ENCODE measurements at regions not wholly inside any gene's neighbourhood (a gene's known extent, or its start where the extent isn't known, plus 50 kb on each side); places are given as distances from the start of the nearest gene placed in this dataset.

DNA sequence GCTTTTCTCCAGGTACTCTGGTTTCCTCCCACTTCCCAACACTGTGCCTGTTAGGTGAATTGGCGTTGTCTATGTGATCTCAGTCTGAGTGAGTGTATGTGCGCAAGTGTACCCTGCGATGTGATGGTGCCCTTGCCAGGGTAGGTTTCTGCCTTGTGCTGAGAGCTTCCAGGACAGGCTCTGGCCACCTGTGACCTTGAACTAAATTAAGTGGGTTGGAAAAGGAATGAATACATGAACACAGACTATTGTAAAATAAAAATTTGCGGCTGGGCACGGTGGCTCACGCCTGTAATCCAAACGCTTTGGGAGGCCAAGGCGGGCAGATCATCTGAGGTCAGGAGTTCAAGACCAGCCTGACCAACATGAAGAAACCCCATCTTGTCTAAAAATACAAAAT is 678.0 kb downstream of the DHX35 start:
- DNase-seq (ENCODE audit: low read depth in 3 of 3), result no peak

DNA sequence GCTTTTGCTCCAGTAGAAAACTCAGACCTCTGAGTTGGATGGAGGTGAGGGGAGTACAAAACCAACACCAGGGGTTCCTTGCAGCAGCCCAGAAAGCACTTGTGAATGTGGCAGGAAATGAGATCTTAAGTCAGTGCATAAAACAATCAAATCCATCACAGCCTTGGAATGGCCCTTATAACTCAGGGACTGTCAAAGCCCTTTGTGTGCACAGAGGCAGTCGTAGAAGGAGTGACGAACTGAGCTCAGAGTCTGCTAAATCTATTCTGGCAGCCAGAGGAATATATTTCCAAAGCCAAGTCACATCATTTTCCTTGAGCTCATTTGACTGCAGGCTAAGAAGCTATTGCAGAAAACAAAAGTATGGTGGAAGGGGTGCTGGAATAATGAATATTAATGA is 676.6 kb downstream of the DHX35 start:
- no peak for DNase-seq (ENCODE audit: low read depth in 3 of 3)

DNA sequence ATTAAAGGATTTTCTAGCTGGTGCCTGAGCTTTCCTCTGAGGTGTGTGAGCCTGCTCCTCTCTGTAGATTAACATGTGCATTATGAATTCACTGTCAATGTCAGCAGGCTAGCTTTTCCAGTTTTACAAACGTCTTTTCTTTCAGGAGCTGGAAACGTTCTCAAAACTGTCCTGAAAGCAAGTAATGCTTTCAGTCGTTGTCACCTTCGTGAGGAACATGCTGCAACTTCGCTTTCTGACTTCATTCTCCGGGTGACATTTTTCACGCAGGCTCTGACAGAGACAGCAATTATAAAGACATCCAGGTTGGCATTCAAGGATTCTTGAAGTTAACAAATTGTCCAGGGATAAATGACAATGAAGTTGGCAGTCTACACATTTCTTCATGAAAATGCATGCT is 671.5 kb downstream of the DHX35 start:
- DNase-seq (ENCODE audit: low read depth in 3 of 3), result no peak

GRCh38 chr20:39632757-39633156 is 670.6 kb downstream of the DHX35 start:
- no peak for DNase-seq (ENCODE audit: low read depth in 3 of 3)

GRCh38 chr20:39632176-39632575 is 670.0 kb downstream of the DHX35 start:
- no peak for DNase-seq (ENCODE audit: low read depth in 3 of 3)

DNA sequence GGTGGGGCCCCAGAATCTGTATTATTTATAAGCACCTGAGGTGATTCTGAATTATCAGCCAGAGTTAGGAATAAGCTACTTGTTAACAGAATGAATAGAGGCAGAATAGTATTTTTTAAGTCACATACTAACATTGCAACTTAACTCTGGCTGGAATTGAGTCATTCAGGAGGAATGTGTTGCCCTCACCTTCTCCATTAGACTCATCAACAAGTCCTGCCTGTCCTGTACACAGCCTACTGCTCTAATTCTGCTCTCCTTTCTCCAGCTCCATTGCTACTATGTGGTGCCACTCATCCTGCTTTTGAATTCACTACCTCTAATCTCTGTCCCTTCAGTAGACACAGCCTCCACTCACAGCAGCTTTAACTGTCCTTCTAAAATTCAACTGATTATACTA is 669.4 kb downstream of the DHX35 start:
- no peak for DNase-seq (ENCODE audit: low read depth in 3 of 3)

GRCh38 chr20:39630215-39630908 is 668.2 kb downstream of the DHX35 start:
- DNase-seq (ENCODE audit: low read depth in 3 of 3), result no peak

DNA sequence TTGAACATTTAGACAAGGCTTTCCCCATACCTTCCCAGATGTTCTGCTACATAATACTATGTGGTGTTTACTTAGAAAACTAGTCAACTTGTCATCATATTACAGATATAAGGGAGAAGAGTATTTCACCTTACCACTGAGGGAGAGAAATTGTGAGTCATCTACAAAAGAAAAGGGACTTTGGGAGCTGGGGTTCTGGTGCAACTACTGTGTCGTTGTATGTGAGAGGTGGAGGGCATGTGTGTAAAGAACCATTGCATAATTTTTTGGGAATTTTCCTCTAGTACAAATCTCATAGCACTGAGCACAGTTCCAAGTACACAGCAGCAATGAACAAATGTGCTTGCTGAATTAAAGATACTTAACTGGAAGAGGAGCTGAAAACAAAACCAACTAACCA is 665.6 kb downstream of the DHX35 start:
- no peak for DNase-seq (ENCODE audit: low read depth in 3 of 3)

DNA sequence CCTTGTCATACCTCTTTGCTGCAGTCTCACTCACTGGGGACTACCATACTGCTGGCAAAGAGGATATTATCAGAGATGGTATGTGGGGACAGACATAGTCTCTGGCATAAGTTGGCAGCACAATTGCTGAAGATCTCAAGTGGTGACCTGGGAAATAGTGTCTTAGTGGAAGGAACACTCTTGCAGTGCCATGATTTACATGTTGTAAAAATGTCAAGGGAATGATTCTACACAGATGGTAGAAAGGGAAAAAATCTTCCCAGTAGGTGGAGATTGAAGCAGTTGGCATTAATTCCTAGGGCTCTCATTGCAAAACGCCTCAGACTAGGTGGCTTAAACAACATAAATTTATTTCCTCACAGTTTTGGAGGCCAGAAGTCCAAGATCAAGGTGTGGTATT is 662.2 kb downstream of the DHX35 start:
- no peak for DNase-seq (ENCODE audit: low read depth in 3 of 3)

- no peak for DNase-seq (ENCODE audit: low read depth in 3 of 3)
Measured at GRCh38 chr20:39623584-39624234, 661.6 kb downstream of the DHX35 start.

- DNase-seq (ENCODE audit: low read depth in 3 of 3), result no peak
Measured at GRCh38 chr20:39619271-39619785, 657.2 kb downstream of the DHX35 start.

DNA sequence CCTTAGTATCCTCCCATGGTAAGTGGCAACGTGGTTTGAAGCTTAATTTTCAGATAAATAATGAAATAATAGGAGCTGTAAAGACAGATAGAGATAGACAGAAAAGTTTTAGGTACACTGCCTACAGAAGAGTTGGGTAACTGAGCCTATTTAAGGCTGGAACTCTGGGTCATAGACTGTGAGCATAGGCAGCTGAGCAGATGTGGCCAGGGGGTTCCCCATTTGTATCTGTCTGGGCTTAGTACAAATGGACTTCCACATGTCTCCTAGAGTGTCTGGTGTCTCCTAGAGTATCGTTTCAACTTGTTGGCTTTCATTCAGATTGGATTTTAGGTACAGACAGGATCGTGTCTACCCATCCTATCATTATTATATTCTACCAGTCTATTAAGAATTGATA is 649.8 kb downstream of the DHX35 start:
- DNase-seq (ENCODE audit: low read depth in 3 of 3), result no peak

- DNase-seq (ENCODE audit: low read depth in 3 of 3), result no peak
Measured at GRCh38 chr20:39607141-39607540, 645.0 kb downstream of the DHX35 start.

- no peak for DNase-seq (ENCODE audit: low read depth in 3 of 3)
Measured at GRCh38 chr20:39605908-39606307, 643.8 kb downstream of the DHX35 start.

GRCh38 chr20:39605361-39605760 is 643.2 kb downstream of the DHX35 start:
- DNase-seq (ENCODE audit: low read depth in 3 of 3), result no peak

DNA sequence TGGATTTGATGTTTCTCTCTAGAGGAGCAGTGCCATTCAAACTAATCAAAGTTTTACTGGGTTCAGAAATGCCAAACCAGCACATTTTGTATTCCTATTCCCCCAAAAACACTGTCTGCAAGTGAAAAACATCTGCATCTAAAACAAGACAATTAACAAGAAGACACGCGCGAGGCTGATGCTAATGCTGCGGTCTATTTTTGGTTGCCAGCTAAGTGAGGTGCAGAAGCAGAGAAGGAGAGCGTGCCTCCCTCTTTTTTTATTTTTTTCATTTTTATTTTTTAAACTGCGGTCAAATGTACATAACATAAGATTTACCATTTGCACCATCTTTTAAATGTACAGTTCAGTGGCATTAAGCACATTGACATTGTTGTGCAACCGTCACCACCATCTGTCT is 641.1 kb downstream of the DHX35 start:
- DNase-seq (ENCODE audit: low read depth in 3 of 3), result no peak

GRCh38 chr20:39602649-39603048 is 640.5 kb downstream of the DHX35 start:
- no peak for DNase-seq (ENCODE audit: low read depth in 3 of 3)

- no peak for DNase-seq (ENCODE audit: low read depth in 3 of 3)
Measured at GRCh38 chr20:39600871-39601270, 638.7 kb downstream of the DHX35 start.

DNA sequence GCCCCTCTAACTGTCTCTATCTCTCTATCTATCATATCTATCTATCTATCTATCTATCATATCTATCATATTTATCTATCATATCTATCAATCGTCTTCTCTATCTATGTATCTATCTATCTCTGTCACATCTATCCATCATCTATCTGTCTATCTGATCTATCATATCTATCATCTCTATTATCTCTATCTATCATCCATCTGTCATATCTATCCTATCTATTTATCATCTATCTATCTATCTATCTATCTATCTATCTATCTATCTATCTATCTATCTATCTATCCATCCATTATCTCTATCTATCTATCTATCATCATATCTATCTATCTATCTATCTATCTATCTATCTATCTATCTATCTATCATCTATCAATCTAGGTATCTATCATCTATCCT is 638.0 kb downstream of the DHX35 start:
- no peak for DNase-seq (ENCODE audit: low read depth in 3 of 3)

GRCh38 chr20:39596554-39596953 is 634.4 kb downstream of the DHX35 start:
- DNase-seq (ENCODE audit: low read depth in 3 of 3), result no peak

DNA sequence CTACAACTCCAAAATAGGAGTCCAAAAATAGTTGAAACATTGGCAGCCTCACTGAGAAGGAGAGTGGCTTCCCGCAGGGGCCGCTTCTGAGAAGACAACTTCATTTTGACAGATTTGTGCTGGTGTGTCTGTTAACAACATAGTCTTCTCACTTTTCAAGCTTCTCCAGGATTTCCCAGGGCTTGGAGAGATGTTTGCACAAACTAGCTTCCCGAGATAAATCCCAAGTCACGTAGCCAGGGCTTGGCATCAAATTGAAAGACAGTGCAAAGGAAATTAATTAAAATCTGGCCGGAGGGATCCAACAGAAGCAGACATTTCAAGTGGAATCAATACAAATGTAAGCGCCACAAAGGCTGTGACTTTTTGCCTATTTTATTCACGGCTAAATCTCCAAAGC is 630.2 kb downstream of the DHX35 start:
- DNase-seq (ENCODE audit: low read depth in 3 of 3), result no peak

GRCh38 chr20:39588148-39588757 is 626.1 kb downstream of the DHX35 start:
- DNase-seq (ENCODE audit: low read depth in 3 of 3), result no peak

DNA sequence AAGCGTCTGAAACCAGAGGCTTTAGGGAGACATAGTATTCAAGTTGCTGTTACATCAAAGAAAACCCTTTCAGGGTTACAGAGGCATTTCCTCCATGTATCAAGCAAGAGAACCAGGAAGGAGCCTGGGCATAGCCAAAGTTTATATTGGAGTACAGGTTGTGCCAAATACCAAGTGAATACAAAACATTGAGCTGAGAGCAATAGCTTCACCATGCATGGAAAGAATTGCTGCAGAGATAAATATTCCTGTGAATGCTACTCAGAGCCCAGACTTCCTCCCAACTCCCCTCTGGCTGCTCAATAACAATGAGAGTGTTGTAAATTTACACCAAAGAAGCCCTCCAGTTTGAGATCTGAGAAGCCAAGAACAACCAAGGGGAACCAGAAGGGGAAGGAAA is 618.9 kb downstream of the DHX35 start:
- DNase-seq (ENCODE audit: low read depth in 3 of 3), result no peak
